SJCRH30 (cell line): ENCODE measurements at regions not wholly inside any gene's neighbourhood (a gene's known extent, or its start where the extent isn't known, plus 50 kb on each side); places are given as distances from the start of the nearest gene placed in this dataset.

Experiments used
- DNase-seq, 2 experiments: peaks; one replicate each; pipeline ENCODE4 v3.0.0-alpha.2; 2015 to 2020
- H3K27ac ChIP-seq: fragments of 250-450 bp; sonication (Bioruptor Pico); 2 replicates; pipeline ENCODE4 v1.5.1; 2020; ENCODE audit warnings: mild to moderate bottlenecking, moderate library complexity
- H3K27me3 ChIP-seq: fragments of 250-450 bp; sonication (Bioruptor Pico); 2 replicates; pipeline ENCODE4 v1.5.1; 2020; ENCODE audit warnings: mild to moderate bottlenecking, moderate library complexity
- H3K36me3 ChIP-seq: fragments of 250-450 bp; sonication (Bioruptor Pico); 2 replicates; pipeline ENCODE4 v1.5.1; 2020; ENCODE audit warnings: mild to moderate bottlenecking, moderate library complexity
- H3K4me1 ChIP-seq: fragments of 250-450 bp; sonication (Bioruptor Pico); 2 replicates; pipeline ENCODE4 v1.5.1; 2020; ENCODE audit warnings: mild to moderate bottlenecking, moderate library complexity
- H3K4me3 ChIP-seq: fragments of 250-450 bp; sonication (Bioruptor Pico); 2 replicates; pipeline ENCODE4 v1.5.1; 2020; ENCODE audit warnings: mild to moderate bottlenecking, moderate library complexity
- H3K9me3 ChIP-seq: fragments of 250-450 bp; sonication (Bioruptor Pico); replicated peaks from 2 replicates; pipeline ENCODE4 v1.5.1; 2020; ENCODE audit warnings: mild to moderate bottlenecking, moderate library complexity

DNA sequence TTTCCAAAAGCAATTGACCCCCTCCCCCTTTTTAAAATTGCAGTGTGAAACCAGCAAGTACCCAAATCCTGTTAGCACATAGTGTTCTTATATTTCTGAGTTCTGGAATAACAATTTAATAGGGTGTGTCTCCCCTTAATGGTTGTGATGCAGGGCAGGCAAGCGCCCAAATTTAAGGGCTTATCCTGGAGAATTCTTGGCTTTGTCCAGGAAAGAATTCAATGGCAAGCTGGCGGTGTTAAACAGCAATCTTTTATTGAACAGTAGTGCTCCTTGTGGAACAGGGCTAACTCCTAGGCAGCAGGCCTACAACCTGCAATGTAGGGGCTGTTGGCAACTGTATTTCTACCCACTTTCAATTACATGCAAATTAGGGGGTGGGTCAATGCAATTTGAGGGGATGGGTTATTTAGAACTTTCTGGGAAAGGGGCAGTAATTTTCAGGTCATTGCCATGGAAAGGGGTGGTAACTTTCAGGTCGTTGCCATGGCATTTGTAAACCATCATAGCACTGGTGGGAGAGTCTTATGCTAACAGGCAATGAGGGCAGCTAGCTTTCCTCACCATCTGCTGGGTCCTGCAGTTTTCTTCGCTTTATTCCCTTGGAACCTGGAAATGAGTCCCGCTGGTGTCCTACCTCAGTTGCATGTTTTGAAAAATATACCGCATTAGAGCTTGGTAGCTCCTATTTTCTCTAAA, 149.0 kb upstream of the KCTD1 start:
- DNase-seq = no peak
- no peak overlapping the region for H3K4me3 ChIP-seq
- no peaks in the 10 kb centered on the region for H3K4me1 ChIP-seq
- no peak overlapping the region for H3K27ac ChIP-seq
- H3K36me3 ChIP-seq = no peaks in the 10 kb centered on the region
- no peaks in the 10 kb centered on the region for H3K9me3 ChIP-seq
- no peaks in the 10 kb centered on the region for H3K27me3 ChIP-seq

DNA sequence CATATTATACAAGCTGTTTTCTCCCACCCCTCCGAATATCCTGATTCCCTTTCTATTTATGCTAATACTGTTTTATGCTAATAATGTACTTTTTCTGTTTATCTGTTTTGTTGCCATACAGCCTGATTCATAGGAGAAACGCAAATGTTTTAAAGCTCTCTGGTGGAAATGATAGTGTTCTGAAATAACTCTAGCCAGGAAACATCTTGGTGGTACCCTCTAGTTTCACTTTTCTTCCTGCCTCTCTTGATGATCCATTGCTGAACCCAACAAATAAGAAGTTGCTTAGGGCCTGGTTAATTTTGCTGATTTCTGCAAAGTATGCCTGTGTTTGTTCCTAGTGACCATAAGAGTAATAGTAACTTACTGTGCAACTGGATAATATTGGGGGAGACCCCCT, 148.4 kb upstream of the KCTD1 start:
- Histone ChIP-seq H3K27me3 (no peaks in the 10 kb centered on the region), H3K9me3 (no peaks in the 10 kb centered on the region), H3K4me3 (no peak overlapping the region), H3K27ac (no peak overlapping the region), H3K36me3 (no peaks in the 10 kb centered on the region), H3K4me1 (no peaks in the 10 kb centered on the region)
- DNase-seq = no peak

DNA sequence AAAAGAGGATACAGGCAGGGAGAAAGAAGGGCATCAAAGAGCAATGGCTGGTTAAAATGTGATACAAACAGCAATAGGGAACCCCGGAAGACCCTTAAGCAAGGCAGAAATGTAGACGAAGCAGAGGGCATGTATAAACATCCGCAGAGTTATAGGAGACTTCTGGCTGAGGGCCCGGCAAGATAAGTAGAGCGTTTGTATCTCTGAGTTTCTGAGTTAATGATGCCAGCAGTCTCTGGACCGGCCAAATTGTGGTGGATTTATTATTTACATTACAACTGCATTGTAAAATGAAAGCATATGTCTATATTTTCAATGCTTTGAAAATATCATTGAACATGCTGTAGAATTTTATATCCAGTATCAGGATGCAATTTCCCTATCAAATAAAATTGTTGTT, 148.0 kb upstream of the KCTD1 start:
- Histone ChIP-seq H3K36me3 (no peaks in the 10 kb centered on the region), H3K27ac (no peak overlapping the region), H3K9me3 (no peaks in the 10 kb centered on the region), H3K4me3 (no peak overlapping the region), H3K4me1 (no peaks in the 10 kb centered on the region), H3K27me3 (no peaks in the 10 kb centered on the region)
- DNase-seq = no peak

DNA sequence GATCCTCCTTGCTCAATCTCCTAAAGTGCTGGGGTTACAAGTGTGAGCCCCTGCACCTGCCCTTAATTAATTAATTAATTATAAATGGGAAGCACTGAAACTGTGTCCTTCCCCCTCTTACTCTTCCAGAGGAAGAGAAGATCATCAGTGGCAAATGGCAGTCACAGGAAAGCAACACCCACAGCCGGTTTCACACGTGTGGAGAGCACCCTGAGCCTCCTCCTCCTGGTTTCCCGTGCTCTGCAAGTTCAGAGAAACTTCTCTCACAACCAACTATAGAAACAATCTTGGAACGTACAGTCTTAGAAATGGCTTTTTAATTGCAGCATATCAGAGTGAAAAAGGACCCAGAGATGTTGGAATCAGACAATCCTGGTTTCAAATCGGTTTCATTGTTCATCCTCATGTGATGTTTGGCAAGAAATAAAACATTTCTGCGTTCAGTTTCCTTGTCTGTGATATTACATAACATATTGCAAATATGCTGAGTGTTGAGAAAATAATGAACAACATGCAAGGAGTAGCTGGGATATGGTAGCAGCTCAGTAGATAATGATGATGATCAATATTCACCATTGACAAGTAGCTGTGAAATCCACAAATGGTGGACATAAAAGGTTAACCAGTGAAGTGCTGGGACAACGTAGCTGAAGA, 141.0 kb upstream of the KCTD1 start:
- Histone ChIP-seq H3K4me1 (no peaks in the 10 kb centered on the region), H3K9me3 (no peaks in the 10 kb centered on the region), H3K4me3 (no peak overlapping the region), H3K36me3 (no peaks in the 10 kb centered on the region), H3K27me3 (no peaks in the 10 kb centered on the region), H3K27ac (no peak overlapping the region)
- DNase-seq = no peak

DNA sequence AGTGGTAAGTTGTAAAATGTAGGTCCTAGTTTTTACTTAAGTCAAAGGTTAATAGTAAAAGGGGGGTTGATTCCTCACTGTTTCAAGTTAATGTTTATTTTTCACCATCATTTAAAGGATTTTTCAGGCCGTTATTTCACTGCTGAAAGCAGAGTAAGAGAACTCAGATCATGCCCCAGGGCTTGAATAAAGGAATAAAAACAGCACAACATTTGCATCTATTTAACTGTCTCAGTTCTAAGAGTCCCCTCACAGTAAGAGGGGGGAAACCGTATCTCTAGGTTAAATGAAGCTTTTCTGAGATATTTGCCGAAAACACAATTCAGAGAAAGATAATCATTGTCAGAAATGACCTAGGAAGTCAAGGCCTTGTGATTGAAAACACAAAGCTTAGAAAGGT, 138.2 kb upstream of the KCTD1 start:
- Histone ChIP-seq H3K36me3 (no peaks in the 10 kb centered on the region), H3K9me3 (no peaks in the 10 kb centered on the region), H3K4me3 (no peak overlapping the region), H3K4me1 (no peaks in the 10 kb centered on the region), H3K27ac (no peak overlapping the region), H3K27me3 (no peaks in the 10 kb centered on the region)
- DNase-seq = no peak

DNA sequence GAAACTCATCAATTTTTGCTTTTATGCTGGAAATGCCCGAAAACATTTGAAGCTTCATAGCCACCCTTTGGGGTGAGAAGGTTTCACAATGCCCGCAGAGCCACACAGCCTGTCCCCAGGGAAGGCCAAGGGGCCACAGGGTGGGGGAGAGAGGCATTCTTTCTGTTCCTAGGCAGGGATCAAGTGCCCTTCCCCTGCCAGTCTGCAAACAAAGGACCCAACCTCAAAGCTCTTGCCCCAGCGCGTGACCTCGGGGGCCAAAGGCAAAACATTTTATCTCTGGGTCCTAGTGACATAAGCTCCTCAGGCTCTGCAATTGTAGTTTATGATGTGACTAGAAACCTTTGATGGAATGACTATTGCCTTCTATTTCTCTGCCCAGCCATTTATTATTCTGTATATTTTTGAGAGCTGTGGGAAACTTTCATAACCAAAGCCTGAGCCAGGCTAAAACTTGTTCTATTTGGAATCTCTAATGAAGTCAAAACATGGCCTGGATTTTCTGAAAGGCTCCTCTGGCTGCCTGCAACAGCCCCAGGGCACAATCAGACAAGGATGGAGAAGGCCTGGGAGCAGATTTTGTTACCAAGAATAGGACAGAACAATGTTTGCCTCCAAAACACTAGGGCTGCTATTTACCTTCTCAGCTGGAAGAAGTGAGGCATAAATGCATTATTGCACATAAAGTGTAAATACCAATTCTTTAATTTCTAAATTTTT, 137.2 kb upstream of the KCTD1 start:
- no peak overlapping the region for H3K27ac ChIP-seq
- no peaks in the 10 kb centered on the region for H3K27me3 ChIP-seq
- no peaks in the 10 kb centered on the region for H3K36me3 ChIP-seq
- H3K4me1 ChIP-seq = no peaks in the 10 kb centered on the region
- peak in 1 of 2 experiments; percentile 4 for DNase-seq
- no peaks in the 10 kb centered on the region for H3K9me3 ChIP-seq
- no peak overlapping the region for H3K4me3 ChIP-seq

DNA sequence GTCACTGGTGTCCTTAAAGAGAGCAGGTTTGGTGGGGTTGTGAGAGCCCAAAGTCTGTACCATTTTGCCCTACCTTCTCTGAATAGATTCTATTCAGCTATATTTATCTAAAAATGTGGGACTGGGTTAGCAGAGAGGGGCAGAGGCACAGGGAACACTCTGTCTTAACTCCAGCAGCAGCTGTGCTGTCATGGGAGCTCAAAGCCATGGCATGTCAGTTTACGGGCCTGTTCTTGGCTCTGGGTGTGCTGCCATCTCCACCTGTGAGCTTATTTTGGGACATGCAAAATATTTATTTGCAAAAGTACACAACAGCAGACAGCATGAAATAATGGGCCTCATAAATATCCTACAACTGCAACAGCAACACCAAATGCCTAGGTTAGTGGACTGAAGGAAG, 129.6 kb upstream of the KCTD1 start:
- no peaks in the 10 kb centered on the region for H3K9me3 ChIP-seq
- no peak overlapping the region for H3K27ac ChIP-seq
- H3K27me3 ChIP-seq = no peaks in the 10 kb centered on the region
- no peak for DNase-seq
- no peak overlapping the region for H3K4me3 ChIP-seq
- H3K36me3 ChIP-seq = no peaks in the 10 kb centered on the region
- H3K4me1 ChIP-seq = no peaks in the 10 kb centered on the region

DNA sequence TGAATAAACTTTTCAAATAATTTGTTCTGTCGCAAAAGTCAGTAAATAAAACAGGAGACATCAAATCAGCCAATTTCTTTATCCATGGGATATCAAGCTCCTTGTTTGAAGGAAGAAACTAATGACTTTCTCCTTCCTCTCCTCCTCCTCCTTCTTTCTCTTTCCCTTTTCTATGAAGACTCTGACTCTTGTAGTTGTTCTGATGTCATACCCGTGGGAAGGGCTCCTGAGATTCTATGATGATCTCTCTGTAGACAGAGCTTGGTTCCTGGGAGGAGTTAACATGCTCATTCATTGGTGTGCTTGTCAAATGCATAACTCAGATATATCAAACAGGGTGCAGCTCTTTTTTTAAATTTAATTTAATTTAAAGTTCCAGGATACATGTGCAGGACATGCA, 118.7 kb upstream of the KCTD1 start:
- Histone ChIP-seq H3K4me3 (no peak overlapping the region), H3K27ac (no peak overlapping the region), H3K4me1 (no peaks in the 10 kb centered on the region), H3K36me3 (no peaks in the 10 kb centered on the region), H3K9me3 (no peaks in the 10 kb centered on the region), H3K27me3 (no peaks in the 10 kb centered on the region)
- no peak for DNase-seq

DNA sequence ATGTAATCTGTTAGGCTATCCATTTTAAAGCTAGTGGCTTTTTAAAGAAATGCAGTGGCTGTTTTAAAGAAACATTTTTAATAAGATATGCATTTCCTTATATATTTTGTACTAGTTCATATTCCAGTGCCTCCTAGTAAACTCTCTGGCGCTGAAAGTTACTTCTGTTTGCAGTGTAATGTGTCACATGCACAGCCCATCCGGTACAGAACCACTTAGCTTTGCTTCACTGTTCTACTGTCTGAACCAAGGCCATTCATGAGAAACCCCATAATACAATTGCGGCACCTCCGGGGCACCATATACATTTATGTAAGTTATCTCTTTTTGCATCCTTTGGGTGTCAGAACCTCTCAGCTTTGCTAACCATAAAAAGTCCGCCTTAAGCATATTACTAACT, 114.6 kb upstream of the KCTD1 start:
- H3K4me1 ChIP-seq = no peaks in the 10 kb centered on the region
- no peaks in the 10 kb centered on the region for H3K9me3 ChIP-seq
- H3K27ac ChIP-seq = no peak overlapping the region
- H3K36me3 ChIP-seq = no peaks in the 10 kb centered on the region
- H3K4me3 ChIP-seq = no peak overlapping the region
- no peaks in the 10 kb centered on the region for H3K27me3 ChIP-seq
- DNase-seq = no peak

DNA sequence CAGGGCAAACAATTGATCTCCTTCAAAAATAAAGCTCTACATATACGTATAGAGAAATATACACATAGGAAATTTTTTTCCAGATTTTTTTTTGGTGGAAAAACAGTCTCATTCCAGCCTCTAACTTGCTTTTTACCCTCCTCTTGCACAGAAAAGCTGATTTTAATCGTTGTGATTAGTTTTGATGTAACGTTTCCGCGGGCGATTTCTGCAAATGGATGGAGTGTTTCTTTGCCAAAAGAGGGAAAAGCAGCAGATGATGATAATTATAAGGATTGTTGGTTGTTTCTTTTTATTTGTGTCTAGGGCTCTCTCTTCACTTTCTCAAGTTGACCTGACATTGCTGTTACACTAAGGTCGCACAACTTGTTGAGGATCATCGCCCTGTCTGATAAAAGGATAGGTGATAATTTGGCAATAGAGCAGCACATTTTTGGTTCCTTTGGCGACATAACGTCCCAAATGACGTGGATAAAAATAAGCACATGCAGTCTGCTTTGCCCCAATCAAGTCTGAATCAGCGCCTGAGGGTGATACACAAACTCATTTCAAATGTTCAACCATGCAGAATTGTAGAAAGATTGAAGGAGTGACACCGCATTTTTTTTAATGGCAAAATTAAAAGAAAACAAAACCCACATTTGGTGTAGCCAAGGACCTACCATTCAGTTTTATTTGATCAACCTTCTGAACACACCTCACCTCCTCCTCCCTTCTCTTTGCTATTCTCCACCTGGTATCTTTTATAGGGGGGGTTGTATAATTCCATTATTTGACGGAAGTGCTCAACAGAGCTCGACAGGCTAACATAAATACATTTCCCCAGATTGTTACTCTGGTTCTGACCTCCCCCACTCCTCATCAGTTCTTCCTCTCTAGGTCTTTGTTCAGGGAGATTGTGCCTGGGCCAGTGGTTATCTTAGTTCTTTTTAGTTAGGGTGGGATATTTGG, 109.6 kb upstream of the KCTD1 start:
- H3K4me1 ChIP-seq = no peaks in the 10 kb centered on the region
- DNase-seq = no peak
- no peaks in the 10 kb centered on the region for H3K36me3 ChIP-seq
- no peaks in the 10 kb centered on the region for H3K27me3 ChIP-seq
- peak overlapping the region; percentile 66 for H3K4me3 ChIP-seq
- no peak overlapping the region for H3K27ac ChIP-seq
- no peaks in the 10 kb centered on the region for H3K9me3 ChIP-seq

DNA sequence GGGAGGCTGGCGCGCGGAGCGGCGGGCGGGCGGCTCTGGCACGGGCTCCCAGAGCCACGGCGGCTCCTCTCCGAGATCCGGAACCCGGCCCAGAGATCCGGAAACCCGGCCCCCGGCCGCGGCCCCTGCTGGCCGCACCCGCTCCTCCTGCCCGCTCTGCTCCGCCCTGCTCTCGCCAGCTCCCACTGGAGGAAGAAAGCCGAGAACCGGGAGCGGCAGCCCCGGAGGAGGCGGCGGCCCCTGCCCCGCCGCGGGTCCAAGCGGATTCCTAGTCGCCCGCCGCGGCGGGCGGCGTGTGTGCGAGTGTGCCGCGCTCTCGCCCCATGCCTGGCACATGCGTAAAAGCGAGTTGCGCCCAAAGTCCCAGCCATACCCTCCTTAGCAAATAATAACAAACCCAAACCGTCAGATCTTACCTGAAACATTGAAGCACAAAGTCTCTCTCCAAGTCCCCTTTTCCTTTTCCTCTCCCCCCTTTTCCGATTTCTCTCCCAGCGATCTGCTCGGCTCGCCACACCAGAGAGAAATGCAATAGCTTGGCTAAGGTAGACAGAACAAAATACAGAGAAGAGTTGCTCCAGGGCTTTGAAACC, 108.7 kb upstream of the KCTD1 start:
- no peaks in the 10 kb centered on the region for H3K4me1 ChIP-seq
- peak overlapping the region; percentile 66 for H3K4me3 ChIP-seq
- no peaks in the 10 kb centered on the region for H3K36me3 ChIP-seq
- H3K9me3 ChIP-seq = no peaks in the 10 kb centered on the region
- H3K27me3 ChIP-seq = no peaks in the 10 kb centered on the region
- H3K27ac ChIP-seq = peak overlapping the region; percentile 13; the same call in 1 of the 2 replicates
- peak; percentile 46 to 61 for DNase-seq

DNA sequence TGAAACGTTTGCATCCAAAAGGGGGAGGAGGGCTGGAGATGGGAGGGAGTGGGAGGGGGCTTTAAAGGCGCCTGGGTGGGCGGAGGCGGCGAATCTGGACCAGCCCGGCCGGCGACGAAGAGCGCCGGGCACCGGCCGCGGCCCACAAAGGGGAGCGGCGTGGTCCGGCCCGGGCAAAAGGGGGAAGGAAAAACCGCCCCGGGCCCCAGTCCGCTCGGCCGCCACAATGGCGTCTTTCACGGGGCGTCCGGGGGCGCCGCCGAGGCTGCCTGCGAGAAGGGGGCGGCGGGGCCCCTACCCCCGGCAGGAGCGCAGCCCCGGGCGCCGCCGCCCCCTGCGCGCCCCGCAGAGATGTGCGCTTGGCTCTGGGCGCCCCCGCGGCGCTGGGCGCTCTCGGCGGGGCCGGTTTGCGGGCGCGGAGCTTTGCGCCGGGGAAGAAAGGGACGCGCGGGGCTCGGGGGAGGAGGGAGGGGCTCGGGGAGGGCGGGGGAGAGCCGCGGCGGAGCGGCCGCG, 108.1 kb upstream of the KCTD1 start:
- no peak overlapping the region for H3K27ac ChIP-seq
- no peaks in the 10 kb centered on the region for H3K4me1 ChIP-seq
- peak overlapping the region; percentile 66 for H3K4me3 ChIP-seq
- no peaks in the 10 kb centered on the region for H3K27me3 ChIP-seq
- DNase-seq = peak; percentile 4 to 19
- no peaks in the 10 kb centered on the region for H3K9me3 ChIP-seq
- no peaks in the 10 kb centered on the region for H3K36me3 ChIP-seq

DNA sequence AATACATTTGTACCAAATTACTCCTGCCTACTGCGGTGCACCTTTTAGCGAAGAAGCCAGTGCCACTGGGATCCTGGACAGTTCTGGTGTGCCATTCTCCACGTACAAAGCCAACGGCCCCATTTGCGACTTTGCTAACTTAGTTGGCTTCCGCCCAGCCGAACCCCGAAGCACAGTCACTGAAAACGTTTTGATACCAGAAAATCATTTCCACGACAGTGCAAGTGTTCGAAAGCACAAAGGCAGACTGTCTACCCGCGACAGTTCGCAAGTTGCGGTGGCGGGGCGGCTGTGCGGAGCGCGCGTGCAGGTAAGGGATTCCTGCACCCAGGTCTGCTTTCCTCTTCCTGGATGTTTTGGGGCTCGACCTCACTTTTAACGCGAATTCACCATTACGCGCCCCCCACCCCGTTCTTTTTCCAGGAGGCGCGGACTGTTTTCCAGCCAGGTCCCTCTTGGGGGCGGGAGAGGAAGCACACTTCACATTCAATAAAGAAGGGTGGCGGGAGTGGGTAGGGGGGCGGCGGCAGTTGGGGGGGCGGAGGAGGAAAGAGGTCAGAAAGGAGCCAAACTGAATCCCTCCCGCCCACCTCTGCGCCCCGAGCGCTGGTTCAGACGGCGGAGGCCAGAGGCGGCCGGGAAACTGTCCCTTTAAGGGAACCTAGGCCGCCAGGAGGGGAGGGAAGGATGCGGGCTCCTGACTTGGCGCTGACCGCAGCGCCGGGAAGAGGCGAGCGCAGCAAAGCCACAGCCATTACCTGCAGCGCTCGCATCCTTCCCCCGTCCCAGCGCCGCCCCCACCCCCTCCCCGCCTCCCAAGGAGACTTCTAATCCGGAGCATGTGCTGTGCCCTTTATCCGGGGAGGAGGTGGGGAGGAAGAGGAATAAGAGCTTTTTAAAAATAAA, 107.4 kb upstream of the KCTD1 start:
- no peaks in the 10 kb centered on the region for H3K27me3 ChIP-seq
- peak; percentile 29 to 50 for DNase-seq
- H3K9me3 ChIP-seq = no peaks in the 10 kb centered on the region
- no peaks in the 10 kb centered on the region for H3K36me3 ChIP-seq
- H3K27ac ChIP-seq = no peak overlapping the region
- no peaks in the 10 kb centered on the region for H3K4me1 ChIP-seq
- peak overlapping the region; percentile 66 for H3K4me3 ChIP-seq
